Neuronal stem cell (in vitro differentiated cells): ENCODE measurements at regions not wholly inside any gene's neighbourhood (a gene's known extent, or its start where the extent isn't known, plus 50 kb on each side); places are given as distances from the start of the nearest gene placed in this dataset.

Source experiments
- DNase-seq: peaks from one replicate; pipeline ENCODE4 v3.0.0-alpha.2; 2013; ENCODE audit warnings: low spot score
- H2AFZ ChIP-seq: one replicate; pipeline ENCODE4 v1.6.1; 2013; ENCODE audit warnings: mild to moderate bottlenecking, low read length, inconsistent platforms
- H2AK5ac ChIP-seq: 2 replicates; pipeline ENCODE4 v1.6.1; 2013; ENCODE audit warnings: low read depth, mild to moderate bottlenecking, inconsistent platforms, low read length, moderate library complexity, mixed read lengths
- H2BK120ac ChIP-seq: 2 replicates; pipeline ENCODE4 v1.6.1; 2013; ENCODE audit warnings: low read depth, mild to moderate bottlenecking, inconsistent platforms, low read length, moderate library complexity, mixed read lengths
- H2BK12ac ChIP-seq: one replicate; pipeline ENCODE4 v1.6.1; 2013; ENCODE audit warnings: low read length, inconsistent platforms
- H2BK15ac ChIP-seq: 2 replicates; pipeline ENCODE4 v1.6.1; 2013; ENCODE audit warnings: mild to moderate bottlenecking, low read length, inconsistent platforms, mixed read lengths
- H2BK5ac ChIP-seq: one replicate; pipeline ENCODE4 v1.6.1; 2013; ENCODE audit warnings: inconsistent platforms, mild to moderate bottlenecking, low read length, moderate library complexity
- H3K14ac ChIP-seq: one replicate; pipeline ENCODE4 v1.6.1; 2013; ENCODE audit warnings: low read length, inconsistent platforms
- H3K18ac ChIP-seq: 2 replicates; pipeline ENCODE4 v1.6.1; 2013; ENCODE audit warnings: low read length, inconsistent platforms
- H3K23ac ChIP-seq: 2 replicates; pipeline ENCODE4 v1.6.1; 2013; ENCODE audit warnings: low read depth, mild to moderate bottlenecking, mixed read lengths, low read length, inconsistent platforms; ENCODE audit not compliant: poor library complexity
- H3K27ac ChIP-seq: replicated peaks from 3 replicates; pipeline ENCODE4 v1.5.1; 2013; ENCODE audit warnings: low read length, inconsistent platforms
- H3K27me3 ChIP-seq, 3 experiments: 2 replicates each; pipeline ENCODE4 v1.6.1; 2013; ENCODE audit warnings: low read length in 3 of 3, mild to moderate bottlenecking in 2 of 3, inconsistent platforms in 1 of 3, low read depth in 1 of 3, mixed read lengths in 1 of 3, moderate library complexity in 1 of 3; ENCODE audit not compliant: control insufficient read depth in 3 of 3, insufficient read depth in 3 of 3
- H3K36me3 ChIP-seq, 2 donors: replicated peaks in 1 of 2; 2 replicates each; pipeline ENCODE4 v1.6.1; 2013; ENCODE audit warnings: low read length in 2 of 2; ENCODE audit not compliant: control insufficient read depth in 2 of 2, insufficient read depth in 2 of 2
- H3K4ac ChIP-seq: 2 replicates; pipeline ENCODE4 v1.6.1; 2013; ENCODE audit warnings: inconsistent platforms, mild to moderate bottlenecking, low read length, moderate library complexity
- H3K4me1 ChIP-seq, 2 donors: 1 replicate in 1 of 2; 2 replicates in 1 of 2; pipeline ENCODE4 v1.6.1; 2013; ENCODE audit warnings: low read length in 2 of 2, low read depth in 1 of 2; ENCODE audit not compliant: control insufficient read depth in 2 of 2, insufficient read depth in 1 of 2
- H3K4me2 ChIP-seq: one replicate; pipeline ENCODE4 v1.6.1; 2013; ENCODE audit warnings: mild to moderate bottlenecking, low read length, inconsistent platforms; ENCODE audit not compliant: insufficient read depth, poor library complexity, severe bottlenecking
- H3K4me3 ChIP-seq, 2 donors: 2 replicates each; pipeline ENCODE4 v1.5.1; 2013; ENCODE audit warnings: low read length in 2 of 2, mild to moderate bottlenecking in 2 of 2, inconsistent platforms in 1 of 2, moderate library complexity in 1 of 2
- H3K79me1 ChIP-seq: one replicate; pipeline ENCODE4 v1.6.1; 2013; ENCODE audit warnings: low read depth, mild to moderate bottlenecking, inconsistent platforms, low read length, moderate library complexity
- H3K9ac ChIP-seq: one replicate; pipeline ENCODE4 v1.6.1; 2013; ENCODE audit warnings: mild to moderate bottlenecking, low read depth, low read length, inconsistent platforms; ENCODE audit not compliant: poor library complexity
- H3K9me3 ChIP-seq, 2 donors: replicated peaks in 1 of 2; 2 replicates each; pipeline versions ENCODE3 to v1.6.1; 2013; ENCODE audit warnings: low read length in 2 of 2, mild to moderate bottlenecking in 2 of 2, inconsistent platforms in 1 of 2, low read depth in 1 of 2, mixed read lengths in 1 of 2, moderate library complexity in 1 of 2; ENCODE audit not compliant: control insufficient read depth in 2 of 2, insufficient read depth in 1 of 2
- H4K8ac ChIP-seq: one replicate; pipeline ENCODE4 v1.6.1; 2013; ENCODE audit warnings: low read depth, mild to moderate bottlenecking, inconsistent platforms, low read length, moderate library complexity
- H4K91ac ChIP-seq: one replicate; pipeline ENCODE4 v1.6.1; 2013; ENCODE audit warnings: low read length, low read depth, mild to moderate bottlenecking, inconsistent platforms; ENCODE audit not compliant: poor library complexity
- WGBS, 2 donors: extraction: QIAGEN DNeasy Blood & Tissue Kit; methylation state at CpG; one replicate each; pipeline ENCODE4 v1.1.7; 2013; ENCODE audit warnings: missing lambda C conversion rate in 2 of 2, mixed read lengths in 1 of 2; ENCODE audit not compliant: insufficient read length in 2 of 2, insufficient replicate concordance in 1 of 2; ENCODE audit errors: extremely low coverage in 2 of 2; 5-methylcytosine and 5-hydroxymethylcytosine counted together

GRCh38 chr21:43335119-43335518, 91.8 kb downstream of the SIK1 start:
- H3K79me1 ChIP-seq = peaks cover 6% of the 10 kb centered on the region
- no peak overlapping the region for H3K4me3 ChIP-seq
- no peaks in the 10 kb centered on the region for H3K36me3 ChIP-seq
- peak overlapping the region; percentile 93 for H2AK5ac ChIP-seq
- no peak for DNase-seq
- no peak overlapping the region for H3K9ac ChIP-seq
- peak overlapping the region; percentile 10 for H2BK120ac ChIP-seq
- H2AFZ ChIP-seq = no peak overlapping the region
- H3K27ac ChIP-seq = no peak overlapping the region
- H2BK5ac ChIP-seq = no peak overlapping the region
- H3K4me2 ChIP-seq = no peak overlapping the region
- H2BK15ac ChIP-seq = peak overlapping the region; percentile 62
- no peak overlapping the region for H4K91ac ChIP-seq
- no peak overlapping the region for H4K8ac ChIP-seq
- H3K9me3 ChIP-seq = peaks cover 0 to 2% of the 10 kb centered on the region in 2 donors
- no peak overlapping the region for H3K14ac ChIP-seq
- peak overlapping the region; percentile 70 for H3K18ac ChIP-seq
- H3K27me3 ChIP-seq = no peaks in the 10 kb centered on the region
- WGBS, 2 donors = no CpG with 5 or more reads among the region's 10 CpGs
- no peak overlapping the region for H3K23ac ChIP-seq
- no peak overlapping the region for H3K4ac ChIP-seq
- peaks cover 22 to 31% of the 10 kb centered on the region in 2 donors for H3K4me1 ChIP-seq
- no peak overlapping the region for H2BK12ac ChIP-seq

DNA sequence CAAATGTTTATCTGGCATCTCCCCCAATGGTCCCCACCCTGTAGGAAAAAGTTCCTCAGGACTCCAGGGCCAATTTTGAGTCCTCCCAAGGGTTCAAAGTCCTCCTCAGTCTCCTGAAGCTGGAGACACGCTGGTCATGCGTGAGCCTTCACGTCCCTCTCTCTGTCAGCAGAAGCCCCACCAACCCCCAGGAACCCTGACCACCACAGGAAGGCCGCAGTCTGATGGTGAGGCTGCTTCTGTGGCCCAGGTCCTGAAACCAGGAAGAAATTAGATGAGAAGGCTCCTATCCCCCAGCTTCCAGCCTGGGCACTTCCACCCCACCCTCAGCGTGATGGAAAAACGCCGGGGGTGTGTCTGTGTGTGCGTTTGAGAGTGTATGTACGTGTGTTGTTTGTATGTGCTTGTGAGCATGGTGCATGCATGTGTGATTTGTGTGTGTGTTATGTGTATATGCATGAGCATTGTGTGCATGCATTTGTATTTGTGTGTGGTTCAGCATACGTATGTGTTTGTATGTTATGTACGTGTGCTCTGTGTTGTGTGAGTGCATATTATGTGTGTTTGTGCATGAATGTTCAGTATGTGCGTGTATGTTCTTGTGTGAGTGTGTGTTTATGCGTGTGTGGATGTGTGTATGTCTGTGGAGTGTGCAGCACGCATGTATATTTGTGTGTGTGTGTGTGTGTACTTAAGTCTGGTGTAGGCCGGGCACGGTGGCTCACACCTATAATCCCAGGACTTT, 92.5 kb downstream of the SIK1 start:
- no peak overlapping the region for H3K14ac ChIP-seq
- peaks cover 22 to 31% of the 10 kb centered on the region in 2 donors for H3K4me1 ChIP-seq
- H3K4me3 ChIP-seq = peak overlapping the region in 1 of 2 donors; percentile 31
- no peak overlapping the region for H2BK5ac ChIP-seq
- H4K8ac ChIP-seq = no peak overlapping the region
- peak overlapping the region; percentile 68 for H3K18ac ChIP-seq
- H3K27me3 ChIP-seq = no peaks in the 10 kb centered on the region
- H3K9ac ChIP-seq = peak overlapping the region; percentile 32
- no peak overlapping the region for H2BK120ac ChIP-seq
- no peak overlapping the region for H3K4ac ChIP-seq
- H3K4me2 ChIP-seq = no peak overlapping the region
- no peak overlapping the region for H3K23ac ChIP-seq
- WGBS, 2 donors = 100% methylated on average over 2 of the region's 16 CpGs; no CpG with 5 or more reads in 1 of the 2 donors
- no peak overlapping the region for H2BK12ac ChIP-seq
- peak overlapping the region; percentile 87 for H2AFZ ChIP-seq
- no peak overlapping the region for H4K91ac ChIP-seq
- no peaks in the 10 kb centered on the region for H3K9me3 ChIP-seq
- H3K27ac ChIP-seq = no peak overlapping the region
- DNase-seq = no peak
- no peaks in the 10 kb centered on the region for H3K36me3 ChIP-seq
- peaks cover 4% of the 10 kb centered on the region for H3K79me1 ChIP-seq
- H2BK15ac ChIP-seq = peak overlapping the region; percentile 86
- H2AK5ac ChIP-seq = no peak overlapping the region

DNA sequence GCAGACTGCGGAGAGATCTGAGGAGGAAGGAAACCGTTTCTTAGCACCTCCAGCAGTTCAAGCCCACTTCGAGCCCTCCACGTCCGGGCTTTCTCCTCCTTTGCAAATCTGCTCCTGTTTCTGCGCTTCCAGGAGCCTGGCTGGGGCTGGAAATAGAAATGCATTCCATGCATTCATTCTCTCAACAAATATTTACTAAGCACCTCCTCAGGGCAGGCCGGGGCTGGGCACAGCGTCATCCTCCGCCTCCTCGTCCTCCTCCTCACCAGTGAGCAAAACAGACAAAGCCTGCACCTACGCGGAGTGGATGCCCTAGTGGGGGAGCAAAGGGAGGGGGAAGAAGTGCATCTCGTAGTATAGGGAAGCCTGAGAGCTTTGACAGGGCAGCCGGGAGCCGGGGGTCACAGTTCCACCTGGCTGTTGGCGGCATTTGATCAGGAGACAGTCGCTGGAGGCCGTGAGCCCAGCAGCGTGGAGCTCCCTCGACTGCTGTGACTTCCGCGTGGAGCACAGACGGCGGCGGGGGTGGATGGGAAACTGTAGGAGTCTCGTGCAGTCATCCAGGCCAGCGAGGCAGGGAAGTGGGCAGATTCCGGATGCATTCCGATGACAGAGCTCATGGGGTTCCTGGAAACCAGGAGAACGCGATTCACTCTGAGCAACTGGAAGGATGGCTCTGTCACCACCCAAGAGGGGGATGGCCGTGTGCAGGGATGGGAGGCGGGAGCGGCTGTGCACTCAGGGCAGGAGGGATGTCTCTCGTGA, 93.5 kb downstream of the SIK1 start:
- Histone ChIP-seq H3K23ac (no peak overlapping the region), H3K4me3 (peak overlapping the region in 1 of 2 donors; percentile 30), H3K36me3 (no peaks in the 10 kb centered on the region), H2BK5ac (peak overlapping the region; percentile 55), H2AFZ (peak overlapping the region; percentile 87), H3K9ac (no peak overlapping the region), H4K8ac (no peak overlapping the region), H3K27me3 (no peaks in the 10 kb centered on the region), H4K91ac (peak overlapping the region; percentile 40), H3K79me1 (peaks cover 3% of the 10 kb centered on the region), H3K18ac (peak overlapping the region; percentile 78), H2BK15ac (peak overlapping the region; percentile 79), H2BK12ac (peak overlapping the region; percentile 77), H3K27ac (peak overlapping the region; percentile 78), H3K4ac (peak overlapping the region; percentile 2), H3K4me1 (peaks cover 22 to 35% of the 10 kb centered on the region in 2 donors), H2AK5ac (peak overlapping the region; percentile 21), H3K9me3 (no peaks in the 10 kb centered on the region), H3K14ac (no peak overlapping the region), H3K4me2 (no peak overlapping the region), H2BK120ac (peak overlapping the region; percentile 91)
- no CpG with 5 or more reads among the region's 35 CpGs for WGBS, 2 donors
- peak; percentile 56 for DNase-seq

- Histone ChIP-seq H4K8ac (no peak overlapping the region), H2BK12ac (peak overlapping the region; percentile 87), H3K4me3 (peak overlapping the region in 1 of 2 donors; percentile 30), H2AFZ (peak overlapping the region; percentile 87), H3K36me3 (no peaks in the 10 kb centered on the region), H2AK5ac (peak overlapping the region; percentile 96), H4K91ac (peak overlapping the region; percentile 97), H3K18ac (peak overlapping the region; percentile 80), H3K23ac (peak overlapping the region; percentile 11), H2BK120ac (peak overlapping the region; percentile 65), H3K9ac (no peak overlapping the region), H3K4ac (no peak overlapping the region), H2BK5ac (no peak overlapping the region), H3K14ac (peak overlapping the region; percentile 57), H3K27ac (peak overlapping the region; percentile 78), H3K79me1 (peaks cover 3% of the 10 kb centered on the region), H3K27me3 (no peaks in the 10 kb centered on the region), H2BK15ac (peak overlapping the region; percentile 69), H3K9me3 (no peaks in the 10 kb centered on the region), H3K4me1 (peaks cover 22 to 41% of the 10 kb centered on the region in 2 donors), H3K4me2 (no peak overlapping the region)
- no CpG with 5 or more reads among the region's 16 CpGs for WGBS, 2 donors
- no peak for DNase-seq
These were observed 94.1 kb downstream of the SIK1 start for GRCh38 chr21:43332861-43333297.
